Osteoblast (primary cell): ENCODE measurements at regions not wholly inside any gene's neighbourhood (a gene's known extent, or its start where the extent isn't known, plus 50 kb on each side); places are given as distances from the start of the nearest gene placed in this dataset.

Experiments used
- DNase-seq: peaks from one replicate; pipeline ENCODE4 v3.0.0; 2011; ENCODE audit warnings: low spot score, mixed read lengths; ENCODE audit not compliant: insufficient read length; ENCODE audit errors: missing footprints
- H2AFZ ChIP-seq: 2 replicates; pipeline ENCODE4 v1.6.0; 2011; ENCODE audit warnings: mild to moderate bottlenecking, low read length
- H3K27ac ChIP-seq: 2 replicates; pipeline ENCODE4 v1.5.1; 2011; ENCODE audit warnings: mild to moderate bottlenecking, low read depth, low read length, moderate library complexity
- H3K27me3 ChIP-seq: 2 replicates; pipeline ENCODE4 v1.6.0; 2012; ENCODE audit warnings: mild to moderate bottlenecking, control low read depth, inconsistent platforms, low read length, moderate library complexity; ENCODE audit not compliant: insufficient read depth
- H3K36me3 ChIP-seq: 2 replicates; pipeline ENCODE4 v1.5.1; 2011; ENCODE audit warnings: mild to moderate bottlenecking, low read length, control low read depth, moderate library complexity; ENCODE audit not compliant: insufficient read depth
- H3K4me1 ChIP-seq: 2 replicates; pipeline ENCODE4 v1.5.1; 2011; ENCODE audit warnings: mild to moderate bottlenecking, low read length, control low read depth, moderate library complexity; ENCODE audit not compliant: insufficient read depth
- H3K4me2 ChIP-seq: 2 replicates; pipeline ENCODE4 v1.6.0; 2011; ENCODE audit warnings: mild to moderate bottlenecking, low read length; ENCODE audit not compliant: insufficient read depth
- H3K4me3 ChIP-seq: fragments of 200-600 bp; sonication (generic); 3 replicates; pipeline ENCODE4 v1.5.1; 2012; ENCODE audit warnings: mild to moderate bottlenecking, low read length, inconsistent platforms; ENCODE audit not compliant: insufficient read depth
- H3K79me2 ChIP-seq: 2 replicates; pipeline ENCODE4 v1.6.0; 2012; ENCODE audit warnings: mild to moderate bottlenecking, low read length, control low read depth, inconsistent platforms; ENCODE audit not compliant: insufficient read depth
- H3K9me3 ChIP-seq: 2 replicates; pipeline ENCODE4 v1.5.1; 2011; ENCODE audit warnings: low read depth, low read length, control low read depth
- H4K20me1 ChIP-seq: 2 replicates; pipeline ENCODE4 v1.6.0; 2012; ENCODE audit warnings: mild to moderate bottlenecking, low read length, control low read depth; ENCODE audit not compliant: insufficient read depth
- TF ChIP-seq, protein P1 (sequence below): IDR thresholded peaks from 2 replicates; pipeline ENCODE4 v1.5.1; 2011; ENCODE audit warnings: mild to moderate bottlenecking, low read depth, low read length, moderate library complexity; ENCODE audit errors: extremely low read depth

DNA sequence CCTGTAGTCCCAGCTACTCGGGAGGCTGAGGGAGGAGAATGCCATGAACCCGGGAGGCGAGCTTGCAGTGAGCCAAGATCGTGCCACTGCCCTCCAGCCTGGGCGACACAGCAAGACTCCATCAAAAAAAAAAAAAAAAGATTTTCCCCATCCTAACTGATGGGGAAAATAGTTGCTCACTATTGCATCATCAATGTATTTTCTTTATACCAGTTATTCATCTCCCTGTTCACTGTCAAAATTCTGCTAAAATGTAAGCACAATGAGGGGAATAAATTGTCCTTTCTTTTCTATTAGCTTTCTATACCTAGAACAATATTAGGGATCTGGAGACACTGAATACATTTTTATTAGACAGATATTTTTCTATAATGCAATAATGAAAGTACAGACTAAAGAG, 561.3 kb downstream of the CCER1 start:
- Histone ChIP-seq H3K4me1 (no peaks in the 10 kb centered on the region), H3K27ac (no peak overlapping the region), H2AFZ (no peak overlapping the region), H3K4me3 (no peak overlapping the region), H4K20me1 (no peaks in the 10 kb centered on the region), H3K79me2 (no peaks in the 10 kb centered on the region), H3K36me3 (no peaks in the 10 kb centered on the region), H3K9me3 (peaks cover 2% of the 10 kb centered on the region), H3K4me2 (no peak overlapping the region), H3K27me3 (no peaks in the 10 kb centered on the region)
- TF ChIP-seq, protein P1, sequence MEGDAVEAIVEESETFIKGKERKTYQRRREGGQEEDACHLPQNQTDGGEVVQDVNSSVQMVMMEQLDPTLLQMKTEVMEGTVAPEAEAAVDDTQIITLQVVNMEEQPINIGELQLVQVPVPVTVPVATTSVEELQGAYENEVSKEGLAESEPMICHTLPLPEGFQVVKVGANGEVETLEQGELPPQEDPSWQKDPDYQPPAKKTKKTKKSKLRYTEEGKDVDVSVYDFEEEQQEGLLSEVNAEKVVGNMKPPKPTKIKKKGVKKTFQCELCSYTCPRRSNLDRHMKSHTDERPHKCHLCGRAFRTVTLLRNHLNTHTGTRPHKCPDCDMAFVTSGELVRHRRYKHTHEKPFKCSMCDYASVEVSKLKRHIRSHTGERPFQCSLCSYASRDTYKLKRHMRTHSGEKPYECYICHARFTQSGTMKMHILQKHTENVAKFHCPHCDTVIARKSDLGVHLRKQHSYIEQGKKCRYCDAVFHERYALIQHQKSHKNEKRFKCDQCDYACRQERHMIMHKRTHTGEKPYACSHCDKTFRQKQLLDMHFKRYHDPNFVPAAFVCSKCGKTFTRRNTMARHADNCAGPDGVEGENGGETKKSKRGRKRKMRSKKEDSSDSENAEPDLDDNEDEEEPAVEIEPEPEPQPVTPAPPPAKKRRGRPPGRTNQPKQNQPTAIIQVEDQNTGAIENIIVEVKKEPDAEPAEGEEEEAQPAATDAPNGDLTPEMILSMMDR, result no peak
- no peak for DNase-seq

DNA sequence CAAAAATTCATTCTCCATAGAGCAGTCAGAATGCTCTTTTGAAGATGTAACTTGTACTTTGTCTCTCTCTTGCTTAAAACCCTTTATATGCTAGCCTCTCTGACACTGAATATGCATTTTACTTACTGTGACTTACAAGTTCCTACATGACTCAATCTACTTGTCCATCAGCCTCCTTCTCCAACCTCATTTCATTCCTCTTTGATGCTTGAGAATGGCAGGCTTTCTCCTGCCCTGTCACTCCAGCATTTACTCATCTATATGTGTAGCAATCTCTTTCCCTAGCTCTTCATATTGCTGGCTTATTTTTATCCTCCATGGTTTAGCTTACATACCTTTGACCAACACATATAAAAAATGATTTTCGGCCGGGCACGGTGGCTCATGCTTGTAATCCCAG, 561.9 kb downstream of the CCER1 start:
- Histone ChIP-seq H3K4me2 (no peak overlapping the region), H3K4me3 (no peak overlapping the region), H3K9me3 (peaks cover 2% of the 10 kb centered on the region), H3K27ac (no peak overlapping the region), H3K27me3 (no peaks in the 10 kb centered on the region), H3K4me1 (no peaks in the 10 kb centered on the region), H3K36me3 (no peaks in the 10 kb centered on the region), H2AFZ (peak overlapping the region; percentile 32), H4K20me1 (no peaks in the 10 kb centered on the region), H3K79me2 (no peaks in the 10 kb centered on the region)
- TF ChIP-seq, protein P1, result no peak
- DNase-seq, result peak; percentile 15

DNA sequence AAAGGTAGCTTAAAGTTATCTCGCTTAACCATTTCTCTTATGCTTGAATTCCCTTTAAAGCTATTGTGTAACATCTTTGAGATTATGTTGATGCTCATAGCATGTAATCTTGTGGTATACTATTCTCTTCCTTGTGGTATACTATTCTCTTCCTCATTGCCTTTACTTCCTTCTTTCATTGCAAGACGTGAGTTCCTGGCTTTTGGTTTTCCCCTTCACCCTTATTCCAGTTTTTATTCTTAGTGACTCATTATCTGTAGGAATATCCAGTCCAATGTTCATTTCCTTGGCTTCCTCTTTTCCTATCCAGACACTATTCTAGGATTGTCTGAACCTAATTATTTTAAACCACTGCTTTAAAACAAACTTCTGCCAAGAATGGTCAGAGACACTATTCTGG, 564.0 kb downstream of the CCER1 start:
- Histone ChIP-seq H3K9me3 (peaks cover under 1% of the 10 kb centered on the region), H3K36me3 (no peaks in the 10 kb centered on the region), H3K4me2 (no peak overlapping the region), H4K20me1 (no peaks in the 10 kb centered on the region), H3K79me2 (no peaks in the 10 kb centered on the region), H2AFZ (no peak overlapping the region), H3K27ac (no peak overlapping the region), H3K4me3 (no peak overlapping the region), H3K27me3 (no peaks in the 10 kb centered on the region), H3K4me1 (no peaks in the 10 kb centered on the region)
- TF ChIP-seq, protein P1, result no peak
- peak; percentile 11 for DNase-seq

DNA sequence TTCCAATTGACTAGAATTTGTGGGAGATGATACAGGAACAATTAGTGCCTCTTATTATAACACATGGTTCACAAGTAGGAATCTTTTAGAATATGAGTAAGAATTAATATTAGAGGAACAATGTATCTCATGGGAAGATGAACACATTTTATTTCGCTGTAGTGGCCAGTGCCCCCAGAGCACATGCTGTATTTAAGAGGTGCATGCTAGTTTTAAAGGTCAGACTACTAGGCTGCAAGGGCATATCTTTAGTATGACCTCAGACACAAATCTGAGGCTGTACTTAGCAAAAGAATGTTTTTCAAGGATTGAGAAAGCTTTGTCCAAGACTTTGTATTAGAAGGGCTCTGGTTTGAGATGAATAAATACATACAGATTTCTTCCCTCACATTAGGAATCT, 586.9 kb downstream of the CCER1 start:
- Histone ChIP-seq H3K79me2 (no peaks in the 10 kb centered on the region), H3K27ac (no peak overlapping the region), H3K4me1 (peaks cover 3% of the 10 kb centered on the region), H3K9me3 (no peaks in the 10 kb centered on the region), H3K4me2 (no peak overlapping the region), H3K27me3 (no peaks in the 10 kb centered on the region), H4K20me1 (no peaks in the 10 kb centered on the region), H2AFZ (no peak overlapping the region), H3K4me3 (no peak overlapping the region), H3K36me3 (no peaks in the 10 kb centered on the region)
- no peak for DNase-seq
- TF ChIP-seq, protein P1, result no peak
